ENCODE measurements at regions not wholly inside any gene's neighbourhood (a gene's known extent, or its start where the extent isn't known, plus 50 kb on each side); places are given as distances from the start of the nearest gene placed in this dataset.

GRCh38 chr9:30459156-30459555 lies 1925.3 kb upstream of the ACO1 start:
- Histone ChIP-seq H3K27me3 (no peaks in the 10 kb centered on the region), H3K36me3 (no peaks in the 10 kb centered on the region), H3K27ac (no peak overlapping the region), H3K4me3 (no peak overlapping the region), H3K4me1 (no peaks in the 10 kb centered on the region), H3K9me3 (no peaks in the 10 kb centered on the region)
- DNase-seq (ENCODE audit: low spot score in 2 of 2) = no peak
- intact Hi-C loops (cut with DNase I) = no loop called here
- TF ChIP-seq CTCF (IDR thresholded peaks at IDR 0.05) = no peak

- Histone ChIP-seq H3K4me3 (no peak overlapping the region), H3K27me3 (no peaks in the 10 kb centered on the region), H3K27ac (no peak overlapping the region), H3K4me1 (no peaks in the 10 kb centered on the region), H3K36me3 (no peaks in the 10 kb centered on the region), H3K9me3 (no peaks in the 10 kb centered on the region)
- intact Hi-C loops (cut with DNase I) = no loop called here
- no peak for TF ChIP-seq CTCF (IDR thresholded peaks at IDR 0.05)
- DNase-seq (ENCODE audit: low spot score in 2 of 2) = no peak
Observed at GRCh38 chr9:30476826-30477225, 1907.6 kb upstream of the ACO1 start.

GRCh38 chr9:30478684-30479083 lies 1905.8 kb upstream of the ACO1 start:
- DNase-seq (ENCODE audit: low spot score in 2 of 2) = no peak
- intact Hi-C loops (cut with DNase I) = no loop called here
- Histone ChIP-seq H3K4me1 (no peaks in the 10 kb centered on the region), H3K4me3 (no peak overlapping the region), H3K27me3 (no peaks in the 10 kb centered on the region), H3K9me3 (no peaks in the 10 kb centered on the region), H3K36me3 (no peaks in the 10 kb centered on the region), H3K27ac (no peak overlapping the region)
- no peak for TF ChIP-seq CTCF (IDR thresholded peaks at IDR 0.05)

GRCh38 chr9:30482499-30482898 lies 1901.9 kb upstream of the ACO1 start:
- no peaks in the 10 kb centered on the region for H3K27me3 ChIP-seq
- no peaks in the 10 kb centered on the region for H3K4me1 ChIP-seq
- no peak for DNase-seq (ENCODE audit: low spot score in 2 of 2)
- no peaks in the 10 kb centered on the region for H3K9me3 ChIP-seq
- H3K36me3 ChIP-seq = no peaks in the 10 kb centered on the region
- no peak overlapping the region for H3K4me3 ChIP-seq
- TF ChIP-seq CTCF (IDR thresholded peaks at IDR 0.05) = no peak
- intact Hi-C loops (cut with DNase I) = no loop called here
- no peak overlapping the region for H3K27ac ChIP-seq

GRCh38 chr9:30484690-30485089 lies 1899.8 kb upstream of the ACO1 start:
- Histone ChIP-seq H3K27ac (no peak overlapping the region), H3K4me3 (no peak overlapping the region), H3K4me1 (no peaks in the 10 kb centered on the region), H3K36me3 (no peaks in the 10 kb centered on the region), H3K27me3 (no peaks in the 10 kb centered on the region), H3K9me3 (no peaks in the 10 kb centered on the region)
- no peak for TF ChIP-seq CTCF (IDR thresholded peaks at IDR 0.05)
- DNase-seq (ENCODE audit: low spot score in 2 of 2) = no peak
- intact Hi-C loops (cut with DNase I) = no loop called here

GRCh38 chr9:30504502-30504905 lies 1879.9 kb upstream of the ACO1 start:
- Histone ChIP-seq H3K36me3 (no peaks in the 10 kb centered on the region), H3K4me3 (no peak overlapping the region), H3K27me3 (no peaks in the 10 kb centered on the region), H3K4me1 (no peaks in the 10 kb centered on the region), H3K9me3 (no peaks in the 10 kb centered on the region), H3K27ac (no peak overlapping the region)
- DNase-seq (ENCODE audit: low spot score in 2 of 2) = no peak
- intact Hi-C loops (cut with DNase I) = no loop called here
- no peak for TF ChIP-seq CTCF (IDR thresholded peaks at IDR 0.05)

Measured in ascending aorta (tissue), 2 donors.